HCEC 1CT (cell line): ENCODE measurements at regions not wholly inside any gene's neighbourhood (a gene's known extent, or its start where the extent isn't known, plus 50 kb on each side); places are given as distances from the start of the nearest gene placed in this dataset.

Source experiments
- DNase-seq: peaks from one replicate; pipeline ENCODE4 v3.0.0-alpha.2; 2017

DNA sequence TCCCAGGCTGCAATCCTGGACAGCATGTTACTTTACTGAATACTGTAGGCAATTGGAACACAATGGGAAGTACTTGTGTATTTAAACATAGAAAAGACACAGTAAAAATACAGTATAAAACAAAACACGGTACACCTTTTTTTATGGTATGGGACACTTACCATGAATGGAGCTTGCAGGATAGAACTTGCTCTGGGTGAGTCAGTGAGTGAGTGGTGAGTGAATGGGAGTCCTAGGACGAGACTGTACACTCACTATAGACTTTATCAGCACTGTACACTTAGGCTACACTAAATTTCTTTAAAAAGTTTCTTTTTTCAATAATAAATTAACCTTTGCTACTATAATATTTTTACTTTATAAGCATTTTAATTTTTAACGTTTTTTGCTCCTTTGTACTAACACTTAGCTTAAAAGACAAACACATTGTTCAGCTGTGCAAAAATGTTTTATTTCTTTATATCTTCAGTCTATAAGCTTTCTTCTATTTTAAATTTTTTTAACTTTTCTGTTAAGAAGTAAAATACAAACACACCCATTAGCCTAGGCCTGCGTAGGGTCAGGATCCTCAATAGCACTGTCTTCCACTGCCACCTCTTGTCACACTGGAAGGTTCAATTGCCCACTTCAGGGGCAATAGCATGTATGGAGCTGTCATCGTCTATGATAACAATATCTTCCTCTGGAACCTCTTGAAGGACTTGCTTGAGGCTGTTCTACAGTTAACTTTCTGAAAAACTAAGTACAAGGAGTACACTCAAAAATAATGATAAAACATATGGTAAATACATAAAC, 293.5 kb upstream of the FSTL5 start:
- DNase-seq: no peak

GRCh38 chr4:162456106-162456505, 292.3 kb upstream of the FSTL5 start:
- no peak for DNase-seq

GRCh38 chr4:162450531-162451035, 286.8 kb upstream of the FSTL5 start:
- DNase-seq: no peak

DNA sequence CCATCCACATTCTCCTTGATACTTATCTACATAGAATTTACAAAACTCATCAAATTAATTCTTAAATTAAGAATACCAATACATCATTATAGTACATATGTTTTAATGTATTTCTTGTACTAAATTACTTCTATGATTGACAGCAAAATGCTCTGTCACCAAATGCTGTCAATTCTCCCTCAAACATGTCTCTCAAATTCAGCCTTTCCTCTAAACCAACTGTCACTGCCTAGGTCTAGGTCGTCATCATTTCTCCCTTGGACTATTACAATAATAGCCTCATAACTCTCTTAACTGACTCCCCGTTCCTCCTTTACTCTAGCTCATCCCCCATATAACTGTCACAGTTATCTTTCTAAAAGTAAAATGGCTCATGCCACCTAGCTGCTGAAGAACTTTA, 279.7 kb upstream of the FSTL5 start:
- DNase-seq: no peak

DNA sequence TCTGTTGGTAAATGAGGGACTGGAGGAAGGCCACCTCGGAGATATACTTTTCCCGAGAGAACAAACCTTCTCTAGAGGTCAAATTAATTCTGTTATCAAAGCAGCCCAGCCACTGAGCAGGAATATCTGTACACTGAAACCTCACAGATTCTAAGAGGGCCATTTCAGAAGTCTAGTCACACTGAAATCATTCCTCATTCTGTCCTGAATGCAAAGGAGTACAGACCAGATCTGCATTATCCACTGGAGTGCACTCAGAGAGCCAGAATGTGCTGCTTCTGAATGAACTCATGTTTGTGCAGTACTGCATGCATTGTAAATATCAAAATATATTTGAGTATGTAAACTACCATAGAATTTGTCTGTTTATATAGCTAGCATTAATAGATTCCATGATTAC, 278.3 kb upstream of the FSTL5 start:
- no peak for DNase-seq

DNA sequence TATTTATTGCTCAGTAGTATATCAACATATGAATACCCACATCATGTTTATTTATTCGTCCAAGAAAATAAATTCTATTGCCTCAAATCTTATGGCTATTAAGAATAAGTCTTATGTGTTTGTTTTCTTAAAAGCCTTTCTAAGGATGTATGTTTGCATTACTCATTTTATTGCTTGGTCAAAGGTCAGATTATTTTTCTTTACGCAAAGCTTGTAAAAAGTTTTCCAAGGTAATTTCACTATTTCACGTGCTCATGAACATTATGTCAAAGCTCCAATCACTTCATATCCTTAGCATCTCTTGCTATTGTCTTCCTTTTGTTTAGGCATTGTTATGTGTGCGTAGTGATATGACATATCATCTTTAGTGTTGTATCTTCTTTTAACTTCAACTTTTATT, 258.5 kb upstream of the FSTL5 start:
- DNase-seq: no peak

DNA sequence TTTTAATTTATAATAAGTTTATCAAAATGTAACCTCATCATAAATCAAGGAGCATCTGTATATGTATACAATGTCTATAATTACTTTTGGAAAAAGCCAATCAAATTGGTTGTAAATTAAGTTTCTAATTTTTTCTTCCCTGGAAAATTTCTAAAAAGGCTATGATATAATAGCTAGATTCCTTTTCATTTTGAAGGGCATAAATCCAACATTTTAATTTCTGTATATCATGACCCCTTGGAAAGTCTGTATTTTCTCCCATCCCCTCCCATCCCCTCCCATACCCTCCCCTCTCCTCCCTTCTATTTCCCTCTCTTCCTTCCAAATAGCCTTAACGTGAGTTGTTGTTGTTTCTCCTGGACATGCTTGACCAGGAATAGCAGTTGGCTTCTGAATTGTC, 247.1 kb upstream of the FSTL5 start:
- no peak for DNase-seq

DNA sequence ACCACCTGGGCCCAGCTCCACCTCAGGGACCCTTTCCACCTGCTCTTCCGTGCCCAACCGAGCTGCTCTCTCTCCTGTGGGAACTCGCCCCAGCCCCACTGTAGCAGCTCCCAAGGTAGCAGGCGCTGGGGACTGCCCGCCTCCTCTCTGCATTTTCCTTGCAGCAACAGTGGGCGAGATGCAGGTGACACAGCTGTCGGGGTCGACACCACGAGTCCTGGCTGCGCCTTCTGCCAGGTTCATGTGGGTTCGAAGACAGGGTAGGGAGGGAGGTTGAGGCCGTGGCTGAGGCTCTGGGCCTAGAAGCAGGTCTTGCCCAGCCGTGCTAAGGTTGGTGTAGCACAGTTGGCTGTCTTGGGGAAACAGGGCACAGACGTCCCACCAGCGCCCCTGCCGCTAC, 245.2 kb upstream of the FSTL5 start:
- DNase-seq: no peak

DNA sequence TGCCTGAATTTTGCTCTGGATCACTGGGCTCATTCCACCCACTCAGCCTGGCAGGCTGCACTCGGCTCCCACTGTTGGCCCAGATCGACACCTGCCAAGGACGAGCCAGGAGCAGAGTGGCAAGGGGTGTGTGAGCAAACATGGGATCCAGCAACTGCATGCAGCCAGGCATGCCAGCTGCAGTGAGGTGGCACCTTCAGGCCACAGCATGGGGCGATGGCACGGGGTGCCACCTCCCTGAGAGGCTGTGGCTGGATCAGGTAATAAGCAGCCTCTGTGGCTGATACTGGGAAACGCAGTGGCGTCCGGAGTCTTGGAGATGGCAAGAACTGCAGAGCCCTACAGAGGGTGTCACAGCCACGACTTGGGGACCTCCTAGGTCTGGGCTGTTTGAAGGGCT, 244.5 kb upstream of the FSTL5 start:
- DNase-seq: no peak

DNA sequence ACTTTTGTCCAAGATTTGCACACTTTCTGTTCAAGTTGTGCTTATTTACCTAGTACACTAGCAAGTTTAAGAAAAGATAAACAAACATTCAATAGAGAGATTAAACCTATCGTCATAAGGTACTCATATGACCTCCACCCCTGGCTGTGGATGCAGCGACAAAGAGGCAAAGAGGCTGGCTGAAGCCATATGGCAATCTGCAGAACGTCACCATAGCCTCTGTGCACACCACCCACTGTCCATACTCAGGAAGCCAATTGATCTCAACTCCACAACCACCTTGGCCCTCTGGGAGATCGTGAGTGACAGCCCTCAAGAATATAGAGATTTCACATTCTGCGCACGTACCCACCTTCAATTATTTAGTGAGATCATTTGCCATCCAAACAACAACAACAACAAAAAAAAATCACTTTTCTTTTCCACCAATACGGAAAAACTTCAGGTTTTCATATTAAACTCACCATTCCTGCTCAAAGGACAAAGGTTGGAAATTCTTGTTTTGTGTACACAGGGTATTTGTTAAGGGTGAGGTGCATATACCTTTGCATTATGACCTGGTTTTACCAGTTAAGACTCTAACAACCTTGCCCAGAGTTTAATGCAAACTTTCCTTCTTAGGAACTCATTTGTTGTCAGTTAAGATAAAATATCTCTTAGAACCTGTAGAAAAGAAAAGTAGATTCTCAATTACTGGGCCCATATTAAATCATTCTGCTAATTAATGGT, 243.0 kb upstream of the FSTL5 start:
- DNase-seq: no peak

DNA sequence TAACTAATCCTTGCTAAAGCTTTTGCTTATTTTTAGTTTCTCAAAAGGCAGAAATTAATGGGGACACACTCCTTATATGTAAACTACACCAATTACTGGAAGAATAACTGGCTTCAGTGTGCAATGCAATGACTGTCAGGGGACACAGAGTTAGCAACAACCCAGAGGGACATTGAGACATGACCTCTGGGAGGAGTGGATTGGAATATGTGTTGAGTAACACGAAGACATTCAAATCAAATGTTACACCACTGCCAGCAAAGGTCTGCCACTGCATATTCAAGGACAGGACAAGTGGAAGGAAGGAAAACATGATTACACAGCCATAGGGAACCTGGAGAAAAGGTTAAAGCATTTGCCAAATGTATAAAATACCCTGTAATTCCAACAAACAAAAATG, 240.1 kb upstream of the FSTL5 start:
- DNase-seq: no peak

DNA sequence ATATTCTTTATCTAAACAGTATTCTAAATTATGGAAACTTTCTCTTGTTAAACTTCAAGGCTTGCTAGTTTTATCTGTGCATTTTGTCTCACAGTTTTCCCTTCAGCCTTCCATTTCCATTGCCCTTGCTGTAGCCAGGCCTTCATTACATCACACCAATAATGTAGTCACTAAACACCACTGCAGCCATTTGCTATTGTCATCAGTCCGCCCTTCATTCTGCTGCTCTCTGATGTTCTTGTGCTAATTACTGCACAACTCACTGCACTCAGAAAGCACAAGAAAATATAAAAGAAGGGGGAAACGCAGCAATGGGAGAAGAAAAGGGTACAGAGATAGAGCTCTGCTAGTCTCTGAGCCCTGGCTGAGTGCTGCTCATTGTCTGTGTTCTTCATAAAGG, 239.6 kb upstream of the FSTL5 start:
- DNase-seq: no peak

GRCh38 chr4:162401021-162401420, 237.2 kb upstream of the FSTL5 start:
- DNase-seq: no peak

- DNase-seq: no peak
These were observed 229.1 kb upstream of the FSTL5 start for GRCh38 chr4:162392946-162393345.

DNA sequence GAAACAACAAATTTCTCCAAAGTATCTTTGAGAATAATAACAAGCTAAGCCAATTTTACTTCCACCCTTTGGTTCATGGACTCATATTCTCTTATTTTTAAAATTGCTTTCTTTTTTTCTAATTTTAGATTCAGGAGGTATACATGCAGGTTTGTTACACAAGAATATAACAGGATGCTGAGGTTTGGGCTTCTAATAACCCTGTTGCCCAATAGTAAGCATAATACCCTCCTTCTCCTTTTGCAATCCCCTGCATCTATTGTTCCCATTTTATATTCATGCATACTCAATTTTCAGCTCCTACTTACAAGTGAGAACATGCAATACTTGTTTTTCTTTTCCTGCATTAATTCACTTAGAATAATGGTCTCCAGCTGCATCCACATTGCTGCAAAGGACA, 202.3 kb upstream of the FSTL5 start:
- no peak for DNase-seq

DNA sequence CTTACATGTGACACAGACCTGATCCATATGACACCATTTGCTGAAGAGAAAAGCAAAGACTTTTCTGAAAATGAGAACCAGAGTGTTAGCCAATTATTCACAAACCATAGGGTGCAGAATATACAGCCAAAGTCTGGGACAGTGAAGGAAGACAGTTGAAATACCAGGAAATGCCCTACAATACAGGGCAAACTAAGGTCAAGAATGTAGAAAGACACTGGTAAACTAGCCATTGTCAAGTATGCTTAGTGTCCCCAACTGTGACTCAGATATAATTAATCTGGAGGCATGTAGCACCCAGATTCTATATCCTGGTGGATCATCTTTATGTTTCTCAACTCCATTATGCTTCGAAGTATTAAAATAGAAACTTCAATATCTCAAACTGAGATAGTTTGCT, 200.9 kb upstream of the FSTL5 start:
- no peak for DNase-seq

DNA sequence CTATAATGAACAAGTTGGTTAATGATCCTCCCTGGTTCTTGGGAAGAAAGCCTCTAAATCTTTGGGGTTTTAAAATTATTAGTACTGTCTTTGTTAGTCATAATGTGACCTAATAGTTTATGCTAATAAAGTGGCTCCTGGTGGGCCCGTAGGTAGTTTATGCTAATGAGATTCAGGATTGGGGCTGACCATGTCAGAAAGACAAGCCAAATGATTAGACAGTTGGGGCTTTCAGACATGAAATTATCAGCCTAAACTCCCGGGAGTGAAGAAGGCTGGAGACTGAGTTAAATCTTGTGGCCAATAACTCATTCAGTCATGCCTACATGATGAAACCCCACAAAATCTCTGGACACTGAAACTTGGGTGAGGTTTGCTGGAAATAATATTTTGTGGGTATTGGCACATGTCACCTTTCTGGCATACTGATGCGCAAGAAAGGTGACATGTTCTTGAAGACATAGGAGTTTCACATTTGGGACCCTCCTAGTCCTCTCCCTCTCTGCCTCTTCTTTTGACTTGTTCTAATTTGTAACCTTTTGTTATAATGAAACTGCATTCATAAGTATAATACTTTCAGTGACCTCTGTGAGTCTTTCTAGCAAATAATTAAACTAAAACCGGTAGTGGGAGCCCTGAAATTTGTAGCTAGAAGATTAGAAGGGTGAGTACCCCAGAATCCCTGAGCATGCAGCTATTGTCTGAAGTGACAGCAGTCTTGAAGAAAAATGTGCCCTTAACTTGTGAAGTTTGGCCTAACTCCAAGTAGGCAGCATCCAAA, 196.8 kb upstream of the FSTL5 start:
- DNase-seq: no peak

DNA sequence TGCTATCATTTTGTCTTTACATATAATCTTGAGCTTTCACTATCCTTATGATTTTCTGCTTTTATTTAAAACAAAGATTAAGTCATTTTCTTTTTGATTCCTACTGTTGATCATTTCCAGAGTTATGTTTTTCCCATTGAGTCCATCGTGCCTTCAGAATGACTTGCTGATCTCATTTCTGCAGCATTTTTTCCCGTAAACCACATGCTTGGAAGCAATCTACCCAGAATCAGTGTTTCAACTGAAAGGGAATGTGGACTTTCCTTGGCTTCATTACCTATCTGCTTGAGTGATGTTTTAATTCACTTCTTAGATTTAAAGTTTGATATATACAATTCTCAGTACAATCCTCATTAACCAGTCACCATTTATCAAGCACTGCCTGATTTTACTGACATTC, 192.4 kb upstream of the FSTL5 start:
- no peak for DNase-seq

- no peak for DNase-seq
These were observed 188.8 kb upstream of the FSTL5 start for GRCh38 chr4:162352580-162353107.

DNA sequence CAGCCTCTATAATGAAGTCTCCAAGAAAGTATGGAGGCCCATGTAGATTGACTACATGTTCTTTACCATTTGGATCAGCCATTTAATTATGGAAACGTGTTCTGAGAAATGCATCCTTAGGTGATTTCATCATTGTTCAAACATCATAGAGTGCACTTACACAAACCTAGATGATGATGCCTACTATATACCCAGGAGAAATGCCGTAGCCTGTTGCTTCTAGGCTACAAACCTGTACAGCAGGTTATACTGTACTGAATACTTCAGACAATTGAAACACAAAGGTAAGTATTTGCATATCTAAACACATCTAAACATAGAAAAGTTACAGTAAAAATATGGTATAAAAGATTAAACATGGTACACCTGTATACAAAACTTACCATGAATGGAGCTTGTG, 186.5 kb upstream of the FSTL5 start:
- DNase-seq: no peak

GRCh38 chr4:162349395-162349794, 185.6 kb upstream of the FSTL5 start:
- no peak for DNase-seq

DNA sequence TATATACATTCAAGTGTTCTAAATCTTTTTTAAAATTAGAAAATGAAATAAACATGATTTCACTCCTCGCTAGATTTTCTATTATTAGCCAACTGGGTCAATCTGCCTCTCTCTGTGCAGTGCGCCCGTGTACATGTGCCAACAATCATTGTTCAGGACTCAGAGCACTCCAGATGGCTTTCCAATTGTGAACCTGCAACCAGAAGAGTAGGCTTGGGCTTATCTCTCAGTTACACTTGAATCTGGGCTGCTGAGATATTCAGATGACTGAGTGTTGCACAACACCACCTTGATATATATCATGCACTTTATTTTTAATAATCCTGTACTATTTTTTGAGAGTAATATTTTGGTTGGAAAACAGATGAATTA, 184.0 kb upstream of the FSTL5 start:
- no peak for DNase-seq

- DNase-seq: no peak
These were observed 183.5 kb upstream of the FSTL5 start for GRCh38 chr4:162347156-162347841.
